Lower lobe of right lung (tissue), 2 donors: ENCODE measurements at regions not wholly inside any gene's neighbourhood (a gene's known extent, or its start where the extent isn't known, plus 50 kb on each side); places are given as distances from the start of the nearest gene placed in this dataset.

Source experiments
- ATAC-seq, 2 donors: fragments of 200-7000 bp; cut with Tn5 transposase; one replicate each; pipeline ENCODE4 v1.9.1; 2020 to 2022; ENCODE audit warnings: mild to moderate bottlenecking in 2 of 2, moderate library complexity in 2 of 2
- DNase-seq: peaks from one replicate; pipeline ENCODE4 v3.0.0-alpha.2; 2020
- H3K27ac ChIP-seq: fragments of 200-600 bp; one replicate; pipeline ENCODE4 v1.8.0; 2022
- H3K27me3 ChIP-seq: fragments of 200-600 bp; one replicate; pipeline ENCODE4 v1.8.0; 2022; ENCODE audit warnings: low read depth
- H3K36me3 ChIP-seq: fragments of 200-600 bp; one replicate; pipeline ENCODE4 v1.8.0; 2022; ENCODE audit warnings: mild to moderate bottlenecking
- H3K4me1 ChIP-seq: fragments of 200-600 bp; one replicate; pipeline ENCODE4 v1.8.0; 2022
- H3K4me3 ChIP-seq: fragments of 200-600 bp; one replicate; pipeline ENCODE4 v1.8.0; 2022; ENCODE audit warnings: mild to moderate bottlenecking
- H3K9me3 ChIP-seq: fragments of 200-600 bp; one replicate; pipeline ENCODE4 v1.8.0; 2022
- CTCF ChIP-seq: fragments of 200-600 bp; IDR thresholded peaks from one replicate; pipeline ENCODE4 v1.8.0; 2022; ENCODE audit warnings: antibody characterized with exemption, mild to moderate bottlenecking
- intact Hi-C: fragments of 100-400 bp; cut with DNase I; formaldehyde crosslinking; loops from one replicate; pipeline ENCODE4 v1.11.0; 2022
- donor health status: DM: no; HTN: yes; CAD: no; lungs with severe emphysema.

DNA sequence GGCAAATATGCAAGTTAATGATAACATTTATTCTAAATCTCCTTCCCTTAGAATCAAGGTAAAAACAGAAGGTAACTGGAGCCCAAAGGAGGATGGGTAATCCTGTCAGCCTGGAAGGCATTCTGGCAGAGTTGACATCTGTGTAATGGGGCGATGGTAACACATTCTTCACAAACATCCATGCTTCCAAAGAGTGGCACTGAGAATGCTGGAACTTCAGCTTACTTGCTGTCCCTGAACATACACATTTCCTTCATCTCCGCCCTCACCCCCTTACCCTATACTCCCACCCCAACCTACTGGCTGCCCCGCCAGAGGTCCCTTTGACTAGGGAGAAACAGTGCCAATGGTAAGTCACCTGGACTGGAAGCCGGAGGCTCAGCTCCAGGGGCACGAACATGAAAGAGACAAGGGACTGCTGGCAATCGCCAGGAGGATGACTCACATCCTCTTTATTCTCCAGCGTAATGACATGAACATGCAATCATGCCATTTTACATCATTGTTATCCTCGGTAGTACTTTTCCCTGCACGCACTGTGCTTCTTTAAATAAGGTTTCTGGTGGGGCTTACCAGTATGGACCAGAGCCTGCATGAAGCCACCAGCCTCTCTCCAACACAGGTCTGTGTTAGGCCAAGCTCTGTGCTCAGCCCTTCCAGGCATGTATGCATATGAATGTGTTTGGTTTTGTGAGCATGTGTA, 694.2 kb upstream of the TENM3 start:
- TF ChIP-seq CTCF: no peak
- Histone ChIP-seq H3K4me3 (no peak overlapping the region), H3K27ac (no peak overlapping the region), H3K36me3 (no peaks in the 10 kb centered on the region), H3K27me3 (no peaks in the 10 kb centered on the region), H3K4me1 (no peaks in the 10 kb centered on the region), H3K9me3 (no peaks in the 10 kb centered on the region)
- ATAC-seq (no peak), DNase-seq (no peak)
- intact Hi-C loops: no loop called here

GRCh38 chr4:181549576-181550188, 693.5 kb upstream of the TENM3 start:
- no peak for ATAC-seq
- no peak overlapping the region for H3K27ac ChIP-seq

GRCh38 chr4:181550381-181550780, 692.8 kb upstream of the TENM3 start:
- TF ChIP-seq CTCF: no peak
- Histone ChIP-seq H3K4me1 (no peaks in the 10 kb centered on the region), H3K36me3 (no peaks in the 10 kb centered on the region), H3K4me3 (no peak overlapping the region), H3K27me3 (no peaks in the 10 kb centered on the region), H3K27ac (no peak overlapping the region), H3K9me3 (no peaks in the 10 kb centered on the region)
- intact Hi-C loops: no loop called here
- DNase-seq (no peak), ATAC-seq (no peak)

More at GRCh38 chr4:181549576-181550188, 693.5 kb upstream of the TENM3 start:
- no peaks in the 10 kb centered on the region for H3K27me3 ChIP-seq
- no peaks in the 10 kb centered on the region for H3K36me3 ChIP-seq
- TF ChIP-seq CTCF: no peak
- DNase-seq: no peak
- intact Hi-C loops: no loop called here
- H3K4me1 ChIP-seq: no peaks in the 10 kb centered on the region
- no peak overlapping the region for H3K4me3 ChIP-seq
- no peaks in the 10 kb centered on the region for H3K9me3 ChIP-seq

- no peak overlapping the region for H3K27ac ChIP-seq
- no peak overlapping the region for H3K4me3 ChIP-seq
- intact Hi-C loops: no loop called here
- ATAC-seq (no peak), DNase-seq (no peak)
- no peaks in the 10 kb centered on the region for H3K9me3 ChIP-seq
- H3K27me3 ChIP-seq: no peaks in the 10 kb centered on the region
- no peak for TF ChIP-seq CTCF
- H3K4me1 ChIP-seq: no peaks in the 10 kb centered on the region
- no peaks in the 10 kb centered on the region for H3K36me3 ChIP-seq
Observed at GRCh38 chr4:181559637-181560036, 683.6 kb upstream of the TENM3 start.

- intact Hi-C loops: no loop called here
- TF ChIP-seq CTCF: no peak
- Histone ChIP-seq H3K4me3 (no peak overlapping the region), H3K27ac (no peak overlapping the region), H3K27me3 (no peaks in the 10 kb centered on the region), H3K9me3 (no peaks in the 10 kb centered on the region), H3K4me1 (no peaks in the 10 kb centered on the region), H3K36me3 (no peaks in the 10 kb centered on the region)
- no peak for DNase-seq
- no peak for ATAC-seq
Observed at GRCh38 chr4:181562399-181562798, 680.8 kb upstream of the TENM3 start.
